ENCODE measurements at regions not wholly inside any gene's neighbourhood (a gene's known extent, or its start where the extent isn't known, plus 50 kb on each side); places are given as distances from the start of the nearest gene placed in this dataset.

DNA sequence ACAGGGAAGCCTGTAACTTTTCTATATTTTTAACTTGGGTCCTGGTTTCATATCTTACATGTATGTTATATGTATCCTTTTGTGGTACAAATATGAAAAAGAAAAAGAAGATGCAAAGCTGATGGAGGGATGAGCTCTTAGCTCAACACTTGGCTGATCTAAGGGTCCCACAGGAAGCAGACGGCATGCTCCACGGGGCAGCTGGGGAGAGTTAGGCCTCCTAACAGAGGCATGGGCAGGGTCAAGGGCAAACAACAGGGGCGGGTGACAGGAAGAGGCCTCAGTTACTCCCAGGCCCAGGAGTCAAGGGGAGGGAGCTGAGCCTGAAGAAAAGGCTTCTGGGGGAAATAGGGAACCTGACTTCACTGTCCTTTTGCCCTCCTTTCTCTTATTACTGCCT is 287.2 kb downstream of the ZSWIM6 start:
- intact Hi-C loops (cut with DNase I; ENCODE audit: low total_unique reads) = no loop called here
- DNase-seq = no peak
- H3K27ac ChIP-seq = peak overlapping the region; percentile 59 to 71

DNA sequence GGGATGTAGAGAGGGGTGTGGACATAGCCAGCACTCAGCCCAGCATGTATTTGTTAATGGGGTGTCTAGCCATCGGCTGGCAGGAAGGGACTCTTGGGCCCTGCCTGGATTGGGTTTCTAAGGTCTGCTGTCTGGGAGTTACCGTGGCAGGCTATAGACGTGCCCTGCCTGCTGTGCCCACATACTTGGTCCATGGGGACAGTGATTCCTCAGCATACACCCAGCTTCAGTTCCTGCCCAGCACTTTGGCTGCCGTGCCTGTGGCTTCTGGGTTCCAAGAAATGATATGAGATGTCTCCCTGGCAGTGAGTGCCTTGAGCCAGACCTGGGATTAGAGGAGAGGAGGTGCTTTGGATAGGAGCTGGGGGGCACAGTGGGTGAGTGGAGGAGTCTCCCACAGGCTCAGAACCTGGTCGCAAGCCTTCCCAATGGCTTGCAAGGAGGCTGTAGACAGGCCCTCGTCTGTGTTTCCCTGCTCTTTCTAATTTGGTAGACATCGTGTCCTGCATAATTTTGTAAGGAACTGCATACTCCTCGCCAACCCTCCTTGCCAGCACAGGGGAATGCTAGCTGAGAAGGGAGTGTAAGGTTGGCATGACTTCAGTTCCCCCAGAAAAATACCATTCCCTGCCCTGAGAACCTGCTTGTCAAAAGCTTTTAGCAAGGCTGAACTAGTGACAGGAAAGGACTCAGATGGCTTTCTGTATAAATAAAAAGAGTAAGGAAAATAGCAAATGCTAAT is 287.9 kb downstream of the ZSWIM6 start:
- TF ChIP-seq, protein P1, sequence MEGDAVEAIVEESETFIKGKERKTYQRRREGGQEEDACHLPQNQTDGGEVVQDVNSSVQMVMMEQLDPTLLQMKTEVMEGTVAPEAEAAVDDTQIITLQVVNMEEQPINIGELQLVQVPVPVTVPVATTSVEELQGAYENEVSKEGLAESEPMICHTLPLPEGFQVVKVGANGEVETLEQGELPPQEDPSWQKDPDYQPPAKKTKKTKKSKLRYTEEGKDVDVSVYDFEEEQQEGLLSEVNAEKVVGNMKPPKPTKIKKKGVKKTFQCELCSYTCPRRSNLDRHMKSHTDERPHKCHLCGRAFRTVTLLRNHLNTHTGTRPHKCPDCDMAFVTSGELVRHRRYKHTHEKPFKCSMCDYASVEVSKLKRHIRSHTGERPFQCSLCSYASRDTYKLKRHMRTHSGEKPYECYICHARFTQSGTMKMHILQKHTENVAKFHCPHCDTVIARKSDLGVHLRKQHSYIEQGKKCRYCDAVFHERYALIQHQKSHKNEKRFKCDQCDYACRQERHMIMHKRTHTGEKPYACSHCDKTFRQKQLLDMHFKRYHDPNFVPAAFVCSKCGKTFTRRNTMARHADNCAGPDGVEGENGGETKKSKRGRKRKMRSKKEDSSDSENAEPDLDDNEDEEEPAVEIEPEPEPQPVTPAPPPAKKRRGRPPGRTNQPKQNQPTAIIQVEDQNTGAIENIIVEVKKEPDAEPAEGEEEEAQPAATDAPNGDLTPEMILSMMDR (IDR thresholded peaks at IDR 0.05) = no peak
- no peaks in the 10 kb centered on the region for H3K36me3 ChIP-seq
- no peaks in the 10 kb centered on the region for H3K27me3 ChIP-seq
- no peak overlapping the region for H3K4me3 ChIP-seq
- intact Hi-C loops (cut with DNase I; ENCODE audit: low total_unique reads) = no loop called here
- H3K27ac ChIP-seq = peak overlapping the region; percentile 59 to 71
- H3K9me3 ChIP-seq = no peaks in the 10 kb centered on the region
- DNase-seq = no peak
- H3K4me1 ChIP-seq = peaks cover 0 to 30% (median 23%) of the 10 kb centered on the region in 4 donors

More for the DNA sequence above, 287.2 kb downstream of the ZSWIM6 start:
- TF ChIP-seq, protein P1 (IDR thresholded peaks at IDR 0.05) = no peak
- Histone ChIP-seq H3K9me3 (no peaks in the 10 kb centered on the region), H3K27me3 (no peaks in the 10 kb centered on the region), H3K4me3 (no peak overlapping the region), H3K4me1 (peaks cover 0 to 32% (median 22%) of the 10 kb centered on the region in 4 donors), H3K36me3 (no peaks in the 10 kb centered on the region)

DNA sequence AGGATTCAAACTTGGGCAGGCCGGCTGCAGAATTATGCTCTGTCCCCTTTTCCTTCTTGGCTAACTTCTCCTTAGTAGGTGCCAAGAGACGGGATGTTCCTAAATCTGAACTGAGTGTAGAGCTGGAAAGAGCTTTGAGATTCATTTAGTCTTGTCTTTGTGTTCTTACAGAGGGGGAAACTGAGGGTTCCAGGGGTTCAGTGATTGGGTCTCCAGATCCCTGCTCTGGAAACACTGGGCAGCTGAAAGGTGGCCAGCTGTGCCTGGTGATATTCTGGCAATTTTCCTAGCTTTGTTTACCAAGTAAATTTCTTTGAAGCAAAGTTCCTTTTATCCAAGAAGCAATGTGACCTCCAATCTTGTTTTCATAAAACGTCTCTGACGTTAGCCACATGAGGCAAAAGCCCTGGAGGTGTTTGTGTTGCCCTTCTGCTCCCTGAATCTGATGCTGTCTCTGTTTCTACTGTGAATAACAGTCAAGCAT is 288.7 kb downstream of the ZSWIM6 start:
- peak overlapping the region; percentile 59 to 71 for H3K27ac ChIP-seq
- H3K9me3 ChIP-seq = no peaks in the 10 kb centered on the region
- H3K27me3 ChIP-seq = no peaks in the 10 kb centered on the region
- H3K36me3 ChIP-seq = no peaks in the 10 kb centered on the region
- no peak overlapping the region for H3K4me3 ChIP-seq
- intact Hi-C loops (cut with DNase I; ENCODE audit: low total_unique reads) = no loop called here
- H3K4me1 ChIP-seq = peaks cover 0 to 35% (median 27%) of the 10 kb centered on the region in 4 donors
- TF ChIP-seq, protein P1 (IDR thresholded peaks at IDR 0.05) = no peak
- no peak for DNase-seq

DNA sequence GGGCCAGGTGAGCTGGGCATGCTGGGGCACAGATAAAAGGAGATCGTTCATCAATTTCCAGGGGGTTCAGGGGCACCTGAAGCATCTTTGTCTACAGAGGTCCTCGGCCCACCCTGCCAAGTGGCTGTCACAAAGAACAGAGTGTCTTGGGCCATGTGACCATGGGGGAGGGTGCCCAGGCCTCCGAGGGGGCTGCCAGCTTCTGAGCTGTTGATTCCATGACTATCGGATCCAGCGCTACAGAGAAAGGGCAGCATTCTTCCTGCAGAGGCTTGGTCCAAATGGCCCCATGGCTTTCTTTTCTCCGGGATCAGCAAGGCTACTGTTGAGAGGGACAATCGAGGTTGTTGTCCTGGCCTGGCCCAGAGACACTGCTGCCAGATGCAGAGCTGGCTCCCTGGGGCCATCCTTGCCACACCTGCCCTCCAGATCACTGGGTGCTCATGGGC is 289.2 kb downstream of the ZSWIM6 start:
- no peaks in the 10 kb centered on the region for H3K27me3 ChIP-seq
- intact Hi-C loops (cut with DNase I; ENCODE audit: low total_unique reads) = no loop called here
- peaks cover 0 to 39% (median 32%) of the 10 kb centered on the region in 4 donors for H3K4me1 ChIP-seq
- no peak overlapping the region for H3K4me3 ChIP-seq
- H3K27ac ChIP-seq = peak overlapping the region; percentile 59 to 71
- H3K36me3 ChIP-seq = no peaks in the 10 kb centered on the region
- no peaks in the 10 kb centered on the region for H3K9me3 ChIP-seq
- TF ChIP-seq, protein P1 (IDR thresholded peaks at IDR 0.05) = no peak
- DNase-seq = no peak

DNA sequence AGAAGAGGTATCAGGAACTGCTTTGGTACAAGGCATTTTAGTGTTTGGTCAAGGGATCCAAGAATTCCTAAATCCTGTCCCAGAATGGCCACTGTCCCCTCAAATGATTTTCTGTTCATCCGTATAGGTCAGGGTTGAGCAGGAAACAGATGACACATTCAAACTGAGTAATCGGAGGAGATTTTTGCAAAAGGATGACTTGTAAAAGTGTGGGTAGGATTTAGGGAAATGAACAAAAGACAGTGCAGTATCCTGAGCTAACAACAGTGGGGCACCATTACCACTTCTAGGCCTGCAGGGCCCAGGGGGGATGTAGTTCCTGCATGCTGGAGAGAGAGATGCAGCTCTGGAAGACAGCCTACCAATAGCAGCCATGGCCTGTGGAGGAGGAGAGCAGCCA is 290.1 kb downstream of the ZSWIM6 start:
- DNase-seq = no peak
- Histone ChIP-seq H3K4me1 (peaks cover 0 to 42% (median 34%) of the 10 kb centered on the region in 4 donors), H3K27me3 (no peaks in the 10 kb centered on the region), H3K36me3 (no peaks in the 10 kb centered on the region), H3K27ac (no peak overlapping the region), H3K9me3 (no peaks in the 10 kb centered on the region), H3K4me3 (no peak overlapping the region)
- intact Hi-C loops (cut with DNase I; ENCODE audit: low total_unique reads) = no loop called here
- TF ChIP-seq, protein P1 (IDR thresholded peaks at IDR 0.05) = no peak
